B cell (primary cell): ENCODE measurements at regions not wholly inside any gene's neighbourhood (a gene's known extent, or its start where the extent isn't known, plus 50 kb on each side); places are given as distances from the start of the nearest gene placed in this dataset.
"Not testable (repeated sequence)": the region's sequence is repeated elsewhere in the genome, so short reads cannot be mapped to it uniquely, and the experiment has no call there.

Experiments
- ATAC-seq: fragments of 200-7000 bp; cut with Tn5 transposase; one replicate; pipeline ENCODE4 v1.10.0; 2021; ENCODE audit warnings: low read depth, mild to moderate bottlenecking, moderate number of reproducible peaks, moderate library complexity
- CTCF ChIA-PET: fragments of 350-600 bp; sonication (Branson Sonifier 250); formaldehyde crosslinking; loops from one replicate; lab custom pipeline; 2021; ENCODE audit warnings: antibody characterized with exemption, inconsistent platforms; lab: Charles Lee
- POLR2A ChIA-PET: fragments of 350-600 bp; sonication (Branson Sonifier 250); formaldehyde crosslinking; loops from one replicate; lab custom pipeline; 2021; ENCODE audit warnings: antibody characterized with exemption; lab: Charles Lee
- DNase-seq: peaks from one replicate; pipeline ENCODE4 v3.0.0; 2013
- H2AFZ ChIP-seq: 2 replicates; pipeline ENCODE4 v1.6.1; 2012; ENCODE audit warnings: mild to moderate bottlenecking, low read depth, low read length; ENCODE audit not compliant: insufficient read depth, poor library complexity, severe bottlenecking
- H3K27ac ChIP-seq, 2 donors: 1 replicate in 1 of 2; 2 replicates in 1 of 2; pipeline ENCODE4 v1.5.1; 2012 to 2013; ENCODE audit warnings: low read length in 2 of 2, mild to moderate bottlenecking in 2 of 2, moderate library complexity in 1 of 2
- H3K27me3 ChIP-seq, 4 experiments: fragments of 200-600 bp in 1 of 4; sonication (generic) in 1 of 4; replicated peaks in 1 of 4; 1 replicate in 2 of 4; 2 replicates in 2 of 4; pipeline versions ENCODE4 v1.6.1 to v1.7.0; 2013 to 2016; ENCODE audit warnings: low read length in 3 of 4, mild to moderate bottlenecking in 2 of 4, mixed read lengths in 1 of 4, moderate library complexity in 1 of 4; ENCODE audit not compliant: insufficient read depth in 4 of 4, control insufficient read depth in 3 of 4; ENCODE audit errors: control extremely low read depth in 1 of 4
- H3K36me3 ChIP-seq, 2 experiments: replicated peaks in 1 of 2; 1 replicate in 1 of 2; 2 replicates in 1 of 2; pipeline versions ENCODE4 v1.6.1 to v1.7.1; 2013; ENCODE audit warnings: low read length in 1 of 2; ENCODE audit not compliant: insufficient read depth in 2 of 2, control insufficient read depth in 1 of 2; ENCODE audit errors: control extremely low read depth in 1 of 2, extremely low read depth in 1 of 2
- H3K4me1 ChIP-seq, 2 donors: fragments of 200-600 bp in 1 of 2; sonication (generic) in 1 of 2; 1 replicate in 1 of 2; 2 replicates in 1 of 2; pipeline versions ENCODE4 v1.5.1 to v1.6.1; 2013 to 2017; ENCODE audit warnings: low read length in 2 of 2; ENCODE audit not compliant: control insufficient read depth in 2 of 2, insufficient read depth in 2 of 2
- H3K4me2 ChIP-seq: replicated peaks from 2 replicates; pipeline ENCODE3; 2012; ENCODE audit warnings: mild to moderate bottlenecking, low read depth, low read length; ENCODE audit not compliant: poor library complexity, severe bottlenecking
- H3K4me3 ChIP-seq, 5 experiments: fragments of 200-600 bp in 1 of 5; sonication (generic) in 1 of 5; 1 replicate in 3 of 5; 2 replicates in 2 of 5; pipeline versions ENCODE4 v1.5.1 to v1.7.0; 2011 to 2016; ENCODE audit warnings: low read length in 4 of 5, mild to moderate bottlenecking in 4 of 5, low read depth in 2 of 5, control low read depth in 1 of 5, moderate library complexity in 1 of 5; ENCODE audit not compliant: insufficient read depth in 1 of 5; ENCODE audit errors: control extremely low read depth in 1 of 5, extremely low read depth in 1 of 5
- H3K79me2 ChIP-seq: fragments of 200-600 bp; sonication (generic); one replicate; pipeline ENCODE4 v1.6.0; 2016; ENCODE audit warnings: low read length; ENCODE audit not compliant: control insufficient read depth, insufficient read depth
- H3K9ac ChIP-seq: fragments of 200-600 bp; sonication (generic); 2 replicates; pipeline ENCODE4 v1.6.1; 2017; ENCODE audit warnings: mild to moderate bottlenecking, low read length, moderate library complexity
- H3K9me3 ChIP-seq, 3 donors: one replicate each; pipeline versions ENCODE4 v1.6.1 to v1.7.1; 2013; ENCODE audit warnings: low read length in 2 of 3; ENCODE audit not compliant: control insufficient read depth in 2 of 3, insufficient read depth in 1 of 3; ENCODE audit errors: control extremely low read depth in 1 of 3
- H4K20me1 ChIP-seq: 2 replicates; pipeline ENCODE4 v1.6.0; 2012; ENCODE audit warnings: mild to moderate bottlenecking, low read length; ENCODE audit not compliant: insufficient read depth, control insufficient read depth, poor library complexity, severe bottlenecking
- H3K27ac Mint-ChIP-seq: one replicate; pipeline ENCODE4 v1.8.0; 2021; ENCODE audit warnings: mixed read lengths
- H3K27me3 Mint-ChIP-seq: one replicate; pipeline ENCODE4 v1.8.0; 2021; ENCODE audit warnings: mixed read lengths
- H3K4me1 Mint-ChIP-seq: one replicate; pipeline ENCODE4 v1.8.0; 2021; ENCODE audit warnings: mixed read lengths
- H3K4me3 Mint-ChIP-seq: one replicate; pipeline ENCODE4 v1.8.0; 2021; ENCODE audit warnings: mixed read lengths
- H3K9me3 Mint-ChIP-seq: one replicate; pipeline ENCODE4 v1.8.0; 2022; ENCODE audit warnings: mixed read lengths; ENCODE audit not compliant: insufficient read depth
- CTCF ChIP-seq: fragments of 200-600 bp; IDR thresholded peaks from one replicate; pipeline ENCODE4 v1.8.0; 2022; ENCODE audit warnings: antibody characterized with exemption, mild to moderate bottlenecking
- EZH2 ChIP-seq: IDR thresholded peaks from 2 replicates; pipeline ENCODE4 v1.6.1; 2012; ENCODE audit warnings: borderline replicate concordance, low read depth, mild to moderate bottlenecking, moderate library complexity, low read length; ENCODE audit not compliant: insufficient read depth, poor library complexity, severe bottlenecking
- WGBS: methylation state at CpG from one replicate; pipeline ENCODE4 v1.1.5; 2013; ENCODE audit warnings: missing lambda C conversion rate; ENCODE audit not compliant: insufficient coverage; 5-methylcytosine and 5-hydroxymethylcytosine counted together
- intact Hi-C: fragments of 100-400 bp; cut with micrococcal nuclease; formaldehyde crosslinking; loops from one replicate; pipeline ENCODE4 v1.10.0; 2022

- intact Hi-C loops, result no loop called here
- no peak overlapping the region for H2AFZ ChIP-seq
- no peaks in the 10 kb centered on the region for H3K36me3 ChIP-seq
- H3K4me3 ChIP-seq, result no peak overlapping the region
- no peaks in the 10 kb centered on the region for H3K4me1 ChIP-seq
- no peaks in the 10 kb centered on the region for H4K20me1 ChIP-seq
- DNase-seq, result no peak
- H3K4me2 ChIP-seq, result no peak overlapping the region
- H3K9me3 ChIP-seq, result peaks cover 0 to 4% (median 0%) of the 10 kb centered on the region in 3 donors
- ChIA-PET CTCF (no interaction called here), POLR2A (no interaction called here)
- no peaks in the 10 kb centered on the region for H3K9me3 Mint-ChIP-seq
- no peaks in the 10 kb centered on the region for H3K79me2 ChIP-seq
- no peaks in the 10 kb centered on the region for H3K27me3 Mint-ChIP-seq
- TF ChIP-seq CTCF (no peak), EZH2 (no peak)
- H3K9ac ChIP-seq, result no peak overlapping the region
- H3K4me3 Mint-ChIP-seq, result no peak overlapping the region
- H3K27ac ChIP-seq, result no peak overlapping the region
- H3K27me3 ChIP-seq, result no peaks in the 10 kb centered on the region
- no peak for ATAC-seq
- no CpG with 5 or more reads among the region's 1 CpG for WGBS
- no peak overlapping the region for H3K27ac Mint-ChIP-seq
- H3K4me1 Mint-ChIP-seq, result no peaks in the 10 kb centered on the region
Observed at GRCh38 chr4:162837241-162837640, 329.4 kb downstream of the NAF1 start.

GRCh38 chr4:162836773-162837172 is 329.9 kb downstream of the NAF1 start:
- Histone ChIP-seq H4K20me1 (no peaks in the 10 kb centered on the region), H3K27me3 (no peaks in the 10 kb centered on the region), H3K4me2 (no peak overlapping the region), H3K4me1 (no peaks in the 10 kb centered on the region), H3K36me3 (no peaks in the 10 kb centered on the region), H3K9ac (no peak overlapping the region), H3K4me3 (no peak overlapping the region), H3K79me2 (no peaks in the 10 kb centered on the region), H3K9me3 (peaks cover 0 to 4% (median 0%) of the 10 kb centered on the region in 3 donors), H3K27ac (no peak overlapping the region), H2AFZ (no peak overlapping the region)
- H3K9me3 Mint-ChIP-seq, result no peaks in the 10 kb centered on the region
- no CpG with 5 or more reads among the region's 2 CpGs for WGBS
- no peak for TF ChIP-seq EZH2
- no peak for TF ChIP-seq CTCF
- H3K27ac Mint-ChIP-seq, result no peak overlapping the region
- no peaks in the 10 kb centered on the region for H3K27me3 Mint-ChIP-seq
- DNase-seq (no peak), ATAC-seq (no peak)
- intact Hi-C loops, result no loop called here
- ChIA-PET POLR2A (no interaction called here), CTCF (no interaction called here)
- H3K4me1 Mint-ChIP-seq, result no peaks in the 10 kb centered on the region
- H3K4me3 Mint-ChIP-seq, result no peak overlapping the region

GRCh38 chr4:162836258-162836657 is 330.4 kb downstream of the NAF1 start:
- H3K9me3 ChIP-seq, H3K27ac Mint-ChIP-seq, POLR2A ChIA-PET, H3K4me1 ChIP-seq, H3K9ac ChIP-seq, H4K20me1 ChIP-seq, H2AFZ ChIP-seq, H3K4me1 Mint-ChIP-seq, H3K4me3 Mint-ChIP-seq, H3K27ac ChIP-seq, H3K9me3 Mint-ChIP-seq, DNase-seq, H3K27me3 ChIP-seq, H3K36me3 ChIP-seq, CTCF ChIA-PET, ATAC-seq, H3K4me2 ChIP-seq, H3K4me3 ChIP-seq, H3K27me3 Mint-ChIP-seq, intact Hi-C loops, H3K79me2 ChIP-seq: not testable (repeated sequence)
- WGBS, result 79% methylated on average over 6 of the region's 6 CpGs
